ENCODE measurements at regions not wholly inside any gene's neighbourhood (a gene's known extent, or its start where the extent isn't known, plus 50 kb on each side); places are given as distances from the start of the nearest gene placed in this dataset.

DNA sequence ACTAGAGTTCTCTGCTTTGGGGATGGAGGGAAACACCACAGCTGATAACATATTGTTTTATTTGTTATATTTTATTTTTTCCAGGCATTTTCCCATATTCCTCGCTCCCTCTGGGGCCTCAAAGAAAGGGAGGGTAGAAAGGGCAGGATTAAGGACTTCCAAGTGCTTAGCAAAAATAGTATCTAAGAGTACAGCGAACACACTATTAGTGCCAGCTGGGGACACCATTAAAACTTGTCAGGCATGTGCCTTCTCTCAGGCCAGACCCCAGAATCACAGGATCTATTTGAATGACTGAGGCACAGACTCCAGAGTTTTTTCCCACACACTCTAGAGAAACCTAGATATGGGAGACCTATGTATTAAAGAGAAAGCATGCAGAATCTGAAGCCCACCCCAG lies 451.0 kb upstream of the TRPC7 start:
- no peak for TF ChIP-seq SMC3 (conservative IDR thresholded peaks at IDR 0.05; ENCODE audit: poor library complexity)
- TF ChIP-seq REST (IDR thresholded peaks at IDR 0.05; ENCODE audit: borderline replicate concordance) = no peak
- TF ChIP-seq, protein P1, sequence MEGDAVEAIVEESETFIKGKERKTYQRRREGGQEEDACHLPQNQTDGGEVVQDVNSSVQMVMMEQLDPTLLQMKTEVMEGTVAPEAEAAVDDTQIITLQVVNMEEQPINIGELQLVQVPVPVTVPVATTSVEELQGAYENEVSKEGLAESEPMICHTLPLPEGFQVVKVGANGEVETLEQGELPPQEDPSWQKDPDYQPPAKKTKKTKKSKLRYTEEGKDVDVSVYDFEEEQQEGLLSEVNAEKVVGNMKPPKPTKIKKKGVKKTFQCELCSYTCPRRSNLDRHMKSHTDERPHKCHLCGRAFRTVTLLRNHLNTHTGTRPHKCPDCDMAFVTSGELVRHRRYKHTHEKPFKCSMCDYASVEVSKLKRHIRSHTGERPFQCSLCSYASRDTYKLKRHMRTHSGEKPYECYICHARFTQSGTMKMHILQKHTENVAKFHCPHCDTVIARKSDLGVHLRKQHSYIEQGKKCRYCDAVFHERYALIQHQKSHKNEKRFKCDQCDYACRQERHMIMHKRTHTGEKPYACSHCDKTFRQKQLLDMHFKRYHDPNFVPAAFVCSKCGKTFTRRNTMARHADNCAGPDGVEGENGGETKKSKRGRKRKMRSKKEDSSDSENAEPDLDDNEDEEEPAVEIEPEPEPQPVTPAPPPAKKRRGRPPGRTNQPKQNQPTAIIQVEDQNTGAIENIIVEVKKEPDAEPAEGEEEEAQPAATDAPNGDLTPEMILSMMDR (IDR thresholded peaks at IDR 0.05; ENCODE audit: poor library complexity, severe bottlenecking) = no peak
- no peak for TF ChIP-seq POLR2AphosphoS5 (IDR thresholded peaks at IDR 0.05)
- TF ChIP-seq TAF1 (IDR thresholded peaks at IDR 0.05; ENCODE audit: low read depth) = no peak
- no peak for TF ChIP-seq EZH2 (IDR thresholded peaks at IDR 0.05; ENCODE audit: borderline replicate concordance, insufficient read depth, low read length, poor library complexity, severe bottlenecking)
- no peak for TF ChIP-seq EP300 (conservative IDR thresholded peaks at IDR 0.05; ENCODE audit: poor library complexity, severe bottlenecking)

All from neural cell (in vitro differentiated cells).